H1 (cell line): ENCODE measurements at regions not wholly inside any gene's neighbourhood (a gene's known extent, or its start where the extent isn't known, plus 50 kb on each side); places are given as distances from the start of the nearest gene placed in this dataset.

Experiments used
- CTCF ChIA-PET: fragments of 300-600 bp; sonication (Branson Sonifier 250); formaldehyde crosslinking; loops from one replicate; lab custom pipeline; 2021; ENCODE audit not compliant: partially characterized antibody; lab: Charles Lee
- POLR2A ChIA-PET: fragments of 300-600 bp; sonication (Branson Sonifier 250); formaldehyde crosslinking; loops from one replicate; lab custom pipeline; 2021; ENCODE audit warnings: inconsistent platforms; ENCODE audit not compliant: partially characterized antibody; lab: Charles Lee
- DNase-seq, 2 experiments: peaks; one replicate each; pipeline versions ENCODE4 v3.0.0 to v3.0.0-alpha.2; 2010 to 2022; ENCODE audit warnings: low spot score in 2 of 2, low read depth in 1 of 2, mixed read lengths in 1 of 2
- FAIRE-seq: peaks from 2 replicates; lab custom pipeline; 2011; peaks lifted over from hg19 to GRCh38; lab: Jason Lieb, UNC
- H2AFZ ChIP-seq: 2 replicates; pipeline ENCODE4 v1.8.1; 2012; ENCODE audit warnings: low read length, inconsistent platforms
- H2AK5ac ChIP-seq: 2 replicates; pipeline ENCODE4 v1.6.1; 2013; ENCODE audit warnings: low read depth, low read length
- H2BK120ac ChIP-seq: replicated peaks from 2 replicates; pipeline ENCODE3; 2013; ENCODE audit warnings: low read depth, low read length, inconsistent platforms
- H2BK12ac ChIP-seq: 2 replicates; pipeline ENCODE4 v1.6.1; 2013; ENCODE audit warnings: low read depth, low read length
- H2BK15ac ChIP-seq: 2 replicates; pipeline ENCODE4 v1.6.1; 2013; ENCODE audit warnings: low read length
- H2BK20ac ChIP-seq: 2 replicates; pipeline ENCODE4 v1.6.1; 2013; ENCODE audit warnings: low read length
- H2BK5ac ChIP-seq: 2 replicates; pipeline ENCODE4 v1.6.1; 2013; ENCODE audit warnings: low read depth, low read length
- H3K14ac ChIP-seq: 2 replicates; pipeline ENCODE4 v1.6.1; 2013; ENCODE audit warnings: inconsistent platforms; ENCODE audit not compliant: insufficient read length
- H3K18ac ChIP-seq: 2 replicates; pipeline ENCODE4 v1.6.1; 2013; ENCODE audit warnings: low read length; ENCODE audit errors: extremely low read depth
- H3K23ac ChIP-seq: 2 replicates; pipeline ENCODE4 v1.6.1; 2013; ENCODE audit warnings: inconsistent platforms; ENCODE audit not compliant: insufficient read length
- H3K23me2 ChIP-seq: 2 replicates; pipeline ENCODE4 v1.6.1; 2013; ENCODE audit warnings: low read depth, low read length
- H3K27ac ChIP-seq: 2 replicates; pipeline ENCODE4 v1.6.1; 2011; ENCODE audit warnings: low read depth, low read length, inconsistent platforms
- H3K27me3 ChIP-seq, 4 experiments: replicated peaks in 1 of 4; 1 replicate in 1 of 4; 2 replicates in 3 of 4; pipeline versions ENCODE4 v1.6.1 to v1.8.1; 2011 to 2013; ENCODE audit warnings: low read length in 3 of 4, mild to moderate bottlenecking in 3 of 4, inconsistent platforms in 2 of 4, mixed read lengths in 2 of 4, moderate library complexity in 1 of 4; ENCODE audit not compliant: control insufficient read depth in 3 of 4, insufficient read depth in 3 of 4; ENCODE audit errors: extremely low read depth in 1 of 4
- H3K36me3 ChIP-seq, 4 experiments: 2 replicates each; pipeline versions ENCODE4 v1.6.1 to v1.8.1; 2011 to 2013; ENCODE audit warnings: mild to moderate bottlenecking in 4 of 4, low read length in 3 of 4, moderate library complexity in 2 of 4, control low read depth in 1 of 4, inconsistent platforms in 1 of 4; ENCODE audit not compliant: insufficient read depth in 4 of 4, control insufficient read depth in 2 of 4
- H3K4ac ChIP-seq: replicated peaks from 2 replicates; pipeline ENCODE3; 2013; ENCODE audit warnings: low read length, low read depth, mixed read lengths, inconsistent platforms; ENCODE audit not compliant: insufficient read length
- H3K4me1 ChIP-seq, 4 experiments: replicated peaks in 1 of 4; 1 replicate in 1 of 4; 2 replicates in 3 of 4; pipeline versions ENCODE4 v1.6.1 to v1.8.1; 2011 to 2013; ENCODE audit warnings: low read length in 3 of 4, inconsistent platforms in 2 of 4, mixed read lengths in 1 of 4; ENCODE audit not compliant: insufficient read depth in 4 of 4, control insufficient read depth in 3 of 4
- H3K4me2 ChIP-seq, 2 experiments: 2 replicates each; pipeline versions ENCODE4 v1.6.1 to v1.8.1; 2011 to 2013; ENCODE audit warnings: low read depth in 2 of 2, low read length in 2 of 2, control low read depth in 1 of 2, inconsistent platforms in 1 of 2, mild to moderate bottlenecking in 1 of 2; ENCODE audit not compliant: insufficient read depth in 1 of 2
- H3K4me3 ChIP-seq, 4 experiments: fragments of 200-600, 300-600 bp in 1 of 4; sonication (generic), shearing (Covaris generic), sonication (Bioruptor Twin) in 1 of 4; 2 replicates each; pipeline versions ENCODE4 v1.5.1 to v1.8.1; 2011 to 2016; ENCODE audit warnings: low read length in 4 of 4, low read depth in 3 of 4, control low read depth in 2 of 4, inconsistent platforms in 2 of 4, mild to moderate bottlenecking in 2 of 4, mixed read lengths in 1 of 4, moderate library complexity in 1 of 4; ENCODE audit not compliant: insufficient read depth in 2 of 4; ENCODE audit errors: extremely low read depth in 1 of 4
- H3K56ac ChIP-seq: replicated peaks from 2 replicates; pipeline ENCODE3; 2013; ENCODE audit warnings: low read depth, mild to moderate bottlenecking, mixed read lengths, low read length, inconsistent platforms; ENCODE audit not compliant: insufficient read length
- H3K79me1 ChIP-seq: 2 replicates; pipeline ENCODE4 v1.6.1; 2013; ENCODE audit warnings: low read depth, low read length, control low read depth
- H3K79me2 ChIP-seq, 2 experiments: 2 replicates each; pipeline versions ENCODE4 v1.6.1 to v1.8.1; 2012 to 2013; ENCODE audit warnings: low read length in 2 of 2, mild to moderate bottlenecking in 2 of 2, inconsistent platforms in 1 of 2; ENCODE audit not compliant: insufficient read depth in 2 of 2, control insufficient read depth in 1 of 2
- H3K9ac ChIP-seq, 4 experiments: replicated peaks in 1 of 4; 1 replicate in 1 of 4; 2 replicates in 3 of 4; pipeline versions ENCODE4 v1.6.1 to v1.8.1; 2011 to 2013; ENCODE audit warnings: low read depth in 3 of 4, low read length in 3 of 4, control low read depth in 2 of 4, mild to moderate bottlenecking in 2 of 4, moderate library complexity in 2 of 4, inconsistent platforms in 1 of 4; ENCODE audit errors: extremely low read depth in 1 of 4
- H3K9me3 ChIP-seq, 2 experiments: 2 replicates each; pipeline versions ENCODE4 v1.6.1 to v1.8.1; 2012 to 2013; ENCODE audit warnings: mild to moderate bottlenecking in 2 of 2, moderate library complexity in 2 of 2, control low read depth in 1 of 2, inconsistent platforms in 1 of 2, low read depth in 1 of 2, low read length in 1 of 2, mixed read lengths in 1 of 2; ENCODE audit not compliant: insufficient read depth in 2 of 2
- H4K20me1 ChIP-seq, 2 experiments: replicated peaks in 1 of 2; 2 replicates each; pipeline versions ENCODE3 to v1.8.1; 2011 to 2013; ENCODE audit warnings: inconsistent platforms in 2 of 2, low read length in 2 of 2, mild to moderate bottlenecking in 1 of 2; ENCODE audit not compliant: insufficient read depth in 2 of 2, control insufficient read depth in 1 of 2
- H4K5ac ChIP-seq: 2 replicates; pipeline ENCODE4 v1.6.1; 2013; ENCODE audit warnings: low read length, low read depth, mixed read lengths, inconsistent platforms; ENCODE audit not compliant: insufficient read length
- H4K8ac ChIP-seq: 2 replicates; pipeline ENCODE4 v1.8.0; 2013; ENCODE audit warnings: mild to moderate bottlenecking, moderate library complexity, low read length, inconsistent platforms; ENCODE audit not compliant: insufficient read depth; ENCODE audit errors: extremely low read depth
- H4K91ac ChIP-seq: replicated peaks from 2 replicates; pipeline ENCODE3; 2013; ENCODE audit warnings: low read length, mixed read lengths, inconsistent platforms; ENCODE audit not compliant: insufficient read length
- KDM4A ChIP-seq: IDR thresholded peaks from one replicate; pipeline ENCODE4 v1.7.1; 2012; ENCODE audit warnings: low read depth, mild to moderate bottlenecking, moderate library complexity, low read length, inconsistent platforms; ENCODE audit not compliant: severe bottlenecking
- PHF8 ChIP-seq: fragments of 200-600 bp; sonication (generic); conservative IDR thresholded peaks from 2 replicates; pipeline ENCODE4 v1.7.1; 2012; ENCODE audit warnings: low read depth, mild to moderate bottlenecking, inconsistent platforms, low read length, moderate library complexity
- SIRT6 ChIP-seq: IDR thresholded peaks from one replicate; pipeline ENCODE4 v1.7.1; 2012; ENCODE audit warnings: low read length, inconsistent platforms
- SP1 ChIP-seq: IDR thresholded peaks from 2 replicates; pipeline ENCODE4 v1.6.1; 2011; ENCODE audit warnings: low read depth, low read length
- SUZ12 ChIP-seq: fragments of 200-600 bp; sonication (generic); IDR thresholded peaks from 2 replicates; pipeline ENCODE4 v1.6.1; 2012; ENCODE audit warnings: mild to moderate bottlenecking, inconsistent platforms, low read length, moderate library complexity, mixed read lengths
- TAF1 ChIP-seq: IDR thresholded peaks from 2 replicates; pipeline ENCODE4 v1.6.1; 2011; ENCODE audit warnings: mild to moderate bottlenecking, low read depth, low read length
- TBP ChIP-seq: IDR thresholded peaks from 2 replicates; pipeline ENCODE4 v1.6.1; 2011; ENCODE audit warnings: low read depth, low read length, improper control_type of control experiment
- WGBS, 2 experiments: shearing (Covaris generic) in 1 of 2; methylation state at CpG; one replicate each; pipeline versions ENCODE4 v1.1.6 to v1.1.7; 2013 to 2015; ENCODE audit warnings: low lambda C conversion rate in 2 of 2, mixed read lengths in 2 of 2, inconsistent platforms in 1 of 2, low coverage in 1 of 2, missing lambda C conversion rate in 1 of 2; ENCODE audit not compliant: insufficient replicate concordance in 2 of 2, insufficient coverage in 1 of 2, insufficient read length in 1 of 2; ENCODE audit errors: extremely low coverage in 1 of 2, missing lambda C conversion rate in 1 of 2; 5-methylcytosine and 5-hydroxymethylcytosine counted together
- TF ChIP-seq, protein P1 (sequence below): IDR thresholded peaks from 2 replicates; pipeline ENCODE4 v1.6.1; 2012; ENCODE audit warnings: inconsistent platforms

DNA sequence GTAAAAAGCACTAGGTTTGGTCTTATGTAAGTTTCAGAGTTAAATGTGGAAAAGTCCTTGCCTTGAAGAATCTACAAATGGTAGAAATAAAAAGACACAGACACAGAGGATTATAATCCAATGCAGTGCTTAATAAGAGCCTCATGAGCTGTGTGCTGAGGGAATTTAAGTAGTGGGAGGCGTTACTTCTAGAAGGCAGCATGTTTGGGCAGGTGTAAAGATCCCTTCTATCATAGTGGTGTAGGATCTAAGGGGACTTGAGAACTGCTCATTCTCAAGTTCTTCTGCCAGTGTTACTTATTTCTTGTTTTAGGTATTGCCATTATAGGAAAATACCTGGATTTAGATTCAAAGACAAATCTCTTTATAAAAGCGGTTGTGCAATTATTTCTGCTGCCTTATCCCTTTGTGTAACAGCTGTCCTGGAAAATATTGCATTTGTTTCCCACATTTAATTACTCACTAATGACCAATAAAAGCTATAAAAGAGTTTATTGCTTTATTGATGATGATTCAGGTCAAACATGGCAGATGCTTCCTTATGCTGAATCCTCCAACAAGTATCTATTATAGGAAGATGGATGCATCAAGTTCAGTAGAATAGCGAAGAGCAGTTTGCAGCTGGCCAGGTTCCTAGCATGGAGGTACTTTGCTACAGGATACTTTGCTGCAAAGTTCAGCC lies 132.5 kb upstream of the IVNS1ABP start:
- Histone ChIP-seq H3K27me3 (no peaks in the 10 kb centered on the region), H3K9ac (no peak overlapping the region), H3K4me1 (no peaks in the 10 kb centered on the region), H3K79me2 (no peaks in the 10 kb centered on the region), H3K23ac (no peak overlapping the region), H2BK120ac (no peak overlapping the region), H2BK5ac (no peak overlapping the region), H3K9me3 (no peaks in the 10 kb centered on the region), H2AK5ac (no peak overlapping the region), H4K20me1 (peaks cover 0 to 2% of the 10 kb centered on the region in 2 experiments), H3K79me1 (no peaks in the 10 kb centered on the region), H3K4me3 (no peak overlapping the region), H3K18ac (no peak overlapping the region), H2BK15ac (no peak overlapping the region), H3K4ac (no peak overlapping the region), H3K56ac (no peak overlapping the region), H4K91ac (no peak overlapping the region), H3K23me2 (no peaks in the 10 kb centered on the region), H3K14ac (no peak overlapping the region), H2BK20ac (no peak overlapping the region), H3K4me2 (no peak overlapping the region), H3K36me3 (no peaks in the 10 kb centered on the region), H3K27ac (no peak overlapping the region), H2BK12ac (no peak overlapping the region), H4K8ac (no peak overlapping the region), H2AFZ (no peak overlapping the region), H4K5ac (no peak overlapping the region)
- WGBS, 2 experiments = 91% methylated on average over 3 of the region's 3 CpGs; no CpG with 5 or more reads in 1 of the 2 experiments
- POLR2A ChIA-PET = no interaction called here
- no peak for FAIRE-seq
- no peak for TF ChIP-seq TBP
- TF ChIP-seq SUZ12 = no peak
- no peak for TF ChIP-seq TAF1
- TF ChIP-seq SIRT6 = no peak
- TF ChIP-seq, protein P1, sequence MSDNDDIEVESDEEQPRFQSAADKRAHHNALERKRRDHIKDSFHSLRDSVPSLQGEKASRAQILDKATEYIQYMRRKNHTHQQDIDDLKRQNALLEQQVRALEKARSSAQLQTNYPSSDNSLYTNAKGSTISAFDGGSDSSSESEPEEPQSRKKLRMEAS = no peak
- no peak for TF ChIP-seq PHF8
- no peak for TF ChIP-seq SP1
- TF ChIP-seq KDM4A = no peak
- DNase-seq = no peak
- CTCF ChIA-PET = interaction anchor here (0.7 to 3.9 kb wide), 8 partner anchors 10 to 216 kb away, joined by 3 to 13 read pairs (median 3); no protein-coding TSS in a partner anchor
